ENCODE measurements at regions not wholly inside any gene's neighbourhood (a gene's known extent, or its start where the extent isn't known, plus 50 kb on each side); places are given as distances from the start of the nearest gene placed in this dataset.

GRCh38 chr9:99753436-99753835, 68.2 kb upstream of the NR4A3 start:
- no peak for DNase-seq (ENCODE audit: low read depth)

GRCh38 chr9:99760421-99760820, 61.3 kb upstream of the NR4A3 start:
- DNase-seq (ENCODE audit: low read depth) = no peak

- DNase-seq (ENCODE audit: low read depth) = no peak
These were observed 59.2 kb upstream of the NR4A3 start for GRCh38 chr9:99762470-99762869.

Data from GM04503 (cell line).